ENCODE measurements at regions not wholly inside any gene's neighbourhood (a gene's known extent, or its start where the extent isn't known, plus 50 kb on each side); places are given as distances from the start of the nearest gene placed in this dataset.

DNA sequence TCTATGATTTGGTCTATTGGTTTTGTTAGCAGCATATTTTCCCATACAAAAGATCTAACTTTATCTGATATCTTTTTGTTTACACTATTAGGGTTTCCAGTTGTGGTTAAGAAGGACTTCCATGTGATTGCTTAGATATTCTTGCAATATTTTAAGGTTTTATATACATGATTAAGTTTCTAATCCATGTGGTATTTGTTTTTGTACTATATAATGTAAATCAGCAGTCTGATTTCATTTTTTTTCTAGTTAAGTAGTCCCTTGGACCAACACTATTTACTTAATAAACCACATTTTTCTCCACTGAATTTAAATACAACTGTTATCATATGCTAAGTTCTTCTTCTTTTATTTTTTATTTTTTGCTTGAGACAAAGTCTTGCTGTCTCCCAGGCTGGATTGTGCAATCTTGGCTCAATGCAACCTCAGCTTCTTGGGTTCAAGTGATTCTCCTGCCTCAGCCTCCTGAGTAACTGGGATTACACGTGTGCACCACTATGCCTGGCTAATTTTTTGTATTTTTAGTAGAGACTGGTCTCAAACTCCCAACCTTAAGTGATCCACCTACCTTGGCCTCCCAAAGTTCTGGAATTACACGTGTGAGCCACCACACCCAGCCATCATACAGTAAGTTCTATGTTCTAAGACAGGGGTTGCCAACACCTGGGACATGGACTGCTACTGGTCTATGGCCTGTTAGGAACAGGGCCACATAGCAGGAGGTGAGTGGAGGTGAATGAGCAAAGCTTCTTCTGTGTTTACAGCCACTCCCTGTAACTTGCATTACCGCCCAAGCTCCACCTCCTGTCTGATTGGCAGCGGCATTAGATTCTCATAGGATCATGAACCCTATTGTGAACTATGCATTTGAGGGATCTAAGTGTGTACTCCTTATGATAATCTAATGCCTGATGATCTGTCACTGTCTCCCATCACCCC lies 58.5 kb upstream of the RAB27B start:
- peak; percentile 23 for DNase-seq (ENCODE audit: low spot score)

DNA sequence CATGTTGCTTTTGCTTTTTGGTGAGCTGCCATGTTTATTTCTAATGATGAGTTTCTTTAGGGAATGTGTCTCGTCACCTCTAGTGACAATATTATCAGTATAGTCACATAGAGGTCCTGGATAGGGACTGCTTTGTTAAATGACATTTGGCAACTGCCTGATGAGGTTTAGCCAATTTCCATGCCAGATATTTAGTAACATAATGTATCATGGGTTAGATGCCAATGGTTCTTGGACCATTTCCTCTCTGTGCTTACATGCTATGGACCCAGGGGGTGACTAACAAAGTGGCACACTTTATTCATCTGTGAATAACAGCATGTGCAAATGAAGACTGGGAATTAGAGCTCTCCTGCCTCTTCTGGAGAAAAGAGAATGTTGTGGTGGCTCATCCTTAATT lies 56.2 kb upstream of the RAB27B start:
- DNase-seq (ENCODE audit: low spot score) = no peak

- no peak for DNase-seq (ENCODE audit: low spot score)
Measured at GRCh38 chr18:54774423-54774822, 53.9 kb upstream of the RAB27B start.

- no peak for DNase-seq (ENCODE audit: low spot score)
Measured at GRCh38 chr18:54774981-54775665, 53.2 kb upstream of the RAB27B start.

- peak; percentile 72 for DNase-seq (ENCODE audit: low spot score)
Measured at GRCh38 chr18:54775686-54776085, 52.6 kb upstream of the RAB27B start.

- peak; percentile 90 for DNase-seq (ENCODE audit: low spot score)
Measured at GRCh38 chr18:54776282-54776977, 51.8 kb upstream of the RAB27B start.

DNA sequence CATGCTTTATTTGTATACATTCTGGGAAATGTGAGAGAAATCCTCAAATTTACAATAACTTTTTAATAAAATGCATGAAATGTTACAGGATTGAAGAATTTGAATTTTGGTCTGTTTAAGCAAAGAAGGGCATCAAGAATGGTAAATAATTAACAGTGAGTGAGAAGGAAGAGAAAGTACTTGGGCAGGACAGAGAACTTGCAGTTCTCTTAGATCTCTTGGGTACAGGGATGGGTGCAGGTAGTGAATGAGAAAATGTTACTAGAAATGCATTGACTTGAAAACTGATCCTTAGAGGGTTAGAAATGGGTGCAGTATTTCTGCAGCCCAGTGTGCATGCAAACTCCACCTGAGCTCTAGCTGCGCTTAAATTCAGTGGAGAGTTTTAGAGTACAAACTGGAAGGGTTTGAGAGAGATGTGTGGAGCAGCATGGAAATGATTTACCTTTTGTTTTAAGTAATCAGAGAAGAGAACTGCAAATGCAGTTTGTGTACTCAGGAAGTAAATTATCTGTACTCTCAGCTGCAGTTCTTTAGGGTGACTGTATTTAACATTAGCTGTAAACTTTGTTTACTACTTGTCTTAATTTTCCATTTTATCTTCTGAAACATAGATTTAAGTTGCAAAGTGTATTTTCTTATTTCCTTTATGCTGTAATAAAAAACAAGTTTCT lies 51.0 kb upstream of the RAB27B start:
- DNase-seq (ENCODE audit: low spot score) = no peak

DNA sequence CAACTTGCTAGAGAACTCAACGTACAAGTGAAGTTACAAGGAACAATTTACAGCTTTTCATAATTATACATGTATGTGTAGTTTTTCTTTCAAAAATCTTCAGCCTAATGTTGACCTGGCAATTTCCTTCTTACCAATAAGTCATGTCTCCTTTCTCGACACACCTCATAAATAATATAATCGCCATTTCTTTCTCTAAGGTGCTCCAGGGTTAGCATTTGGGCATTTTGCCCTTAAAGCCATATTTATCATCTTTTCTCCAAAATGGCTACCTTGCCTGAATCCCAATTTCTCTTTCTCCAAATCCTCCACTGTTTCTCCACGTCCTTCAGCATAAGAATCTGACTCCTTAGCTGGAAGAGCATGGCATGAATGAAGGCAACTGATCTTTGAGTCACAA lies 50.3 kb upstream of the RAB27B start:
- DNase-seq (ENCODE audit: low spot score) = no peak
